Astrocyte (in vitro differentiated cells and primary cell): ENCODE measurements at regions not wholly inside any gene's neighbourhood (a gene's known extent, or its start where the extent isn't known, plus 50 kb on each side); places are given as distances from the start of the nearest gene placed in this dataset.

Experiments used
- DNase-seq: peaks from one replicate; pipeline ENCODE4 v3.0.0-alpha.2; 2010; ENCODE audit warnings: low read depth
- FAIRE-seq: peaks from 2 replicates; lab custom pipeline; 2011; peaks lifted over from hg19 to GRCh38; lab: Jason Lieb, UNC
- H2AFZ ChIP-seq: 2 replicates; pipeline ENCODE4 v1.6.0; 2012; ENCODE audit warnings: low read depth, low read length, inconsistent platforms
- H3K27ac ChIP-seq: 2 replicates; pipeline ENCODE4 v1.5.1; 2011; ENCODE audit warnings: low read depth, low read length, inconsistent platforms
- H3K27me3 ChIP-seq: 2 replicates; pipeline ENCODE4 v1.6.0; 2011; ENCODE audit warnings: low read length, inconsistent platforms; ENCODE audit not compliant: insufficient read depth
- H3K36me3 ChIP-seq: 2 replicates; pipeline ENCODE4 v1.5.1; 2011; ENCODE audit warnings: low read length, inconsistent platforms; ENCODE audit not compliant: insufficient read depth
- H3K4me1 ChIP-seq: 2 replicates; pipeline ENCODE4 v1.5.1; 2011; ENCODE audit warnings: low read length, inconsistent platforms; ENCODE audit not compliant: insufficient read depth
- H3K4me2 ChIP-seq: 2 replicates; pipeline ENCODE4 v1.6.0; 2012; ENCODE audit warnings: low read length, inconsistent platforms
- H3K4me3 ChIP-seq: 2 replicates; pipeline ENCODE4 v1.5.1; 2011; ENCODE audit warnings: low read depth, mild to moderate bottlenecking, low read length, inconsistent platforms; ENCODE audit not compliant: insufficient read depth
- H3K79me2 ChIP-seq: 2 replicates; pipeline ENCODE4 v1.6.0; 2012; ENCODE audit warnings: mild to moderate bottlenecking, low read length, inconsistent platforms; ENCODE audit not compliant: insufficient read depth
- H3K9ac ChIP-seq: 2 replicates; pipeline ENCODE4 v1.6.0; 2012; ENCODE audit warnings: mild to moderate bottlenecking, low read length, inconsistent platforms
- H3K9me3 ChIP-seq: 2 replicates; pipeline ENCODE4 v1.5.1; 2012; ENCODE audit warnings: low read depth, mild to moderate bottlenecking, low read length, inconsistent platforms; ENCODE audit not compliant: insufficient read depth
- H4K20me1 ChIP-seq: 2 replicates; pipeline ENCODE4 v1.6.0; 2012; ENCODE audit warnings: low read length, inconsistent platforms; ENCODE audit not compliant: insufficient read depth
- H3K27ac Mint-ChIP-seq: one replicate; pipeline ENCODE4 v1.8.0; 2021; ENCODE audit warnings: mild to moderate bottlenecking, mixed read lengths; ENCODE audit not compliant: unreplicated experiment
- H3K27me3 Mint-ChIP-seq: one replicate; pipeline ENCODE4 v1.8.0; 2021; ENCODE audit warnings: low read depth, mixed read lengths; ENCODE audit not compliant: unreplicated experiment
- H3K36me3 Mint-ChIP-seq: one replicate; pipeline ENCODE4 v1.8.0; 2021; ENCODE audit warnings: low read depth, mixed read lengths; ENCODE audit not compliant: unreplicated experiment
- H3K4me1 Mint-ChIP-seq: one replicate; pipeline ENCODE4 v1.8.0; 2021; ENCODE audit warnings: low read depth, mixed read lengths; ENCODE audit not compliant: unreplicated experiment
- H3K4me3 Mint-ChIP-seq: one replicate; pipeline ENCODE4 v1.8.0; 2021; ENCODE audit warnings: mild to moderate bottlenecking, moderate library complexity, mixed read lengths; ENCODE audit not compliant: unreplicated experiment
- H3K9me3 Mint-ChIP-seq: one replicate; pipeline ENCODE4 v1.8.0; 2021; ENCODE audit warnings: mild to moderate bottlenecking, mixed read lengths; ENCODE audit not compliant: unreplicated experiment
- EZH2 ChIP-seq: IDR thresholded peaks from 2 replicates; pipeline ENCODE4 v1.6.1; 2012; ENCODE audit warnings: mild to moderate bottlenecking, low read length, inconsistent platforms; ENCODE audit not compliant: insufficient read depth
- TF ChIP-seq, protein P1 (sequence below): IDR thresholded peaks from 2 replicates; pipeline ENCODE4 v1.5.1; 2011; ENCODE audit warnings: low read depth, mild to moderate bottlenecking, inconsistent platforms, low read length, moderate library complexity; ENCODE audit not compliant: insufficient read depth

GRCh38 chr15:95970326-95970725, 360.2 kb upstream of the NR2F2 start:
- no peaks in the 10 kb centered on the region for H3K36me3 Mint-ChIP-seq
- H3K79me2 ChIP-seq, result no peaks in the 10 kb centered on the region

DNA sequence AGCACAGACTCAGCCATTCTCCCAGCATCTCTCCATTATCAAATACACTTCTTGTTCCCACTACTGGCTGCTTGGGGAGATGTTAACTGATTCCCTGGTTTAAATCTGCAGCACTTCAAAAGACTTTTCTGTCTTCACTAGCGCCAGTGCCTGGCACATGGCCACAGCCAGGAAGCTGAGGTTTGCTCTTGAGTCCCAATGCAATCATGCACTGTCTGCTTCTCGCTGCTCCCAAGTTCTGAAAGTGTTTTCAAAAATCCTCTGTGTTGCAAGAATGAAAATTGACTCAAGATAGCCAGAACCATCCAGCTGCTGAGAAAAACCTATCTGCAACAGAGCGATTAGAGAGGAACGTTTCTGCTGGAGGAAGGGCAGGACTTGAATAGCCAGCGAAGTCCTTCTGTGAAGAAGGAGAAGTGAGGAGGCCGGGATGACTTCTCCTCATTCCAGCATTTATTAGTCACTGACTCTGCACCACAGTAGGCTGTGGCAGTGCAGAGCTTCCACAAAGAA, 358.4 kb upstream of the NR2F2 start:
- Histone ChIP-seq H3K4me1 (peaks cover 6% of the 10 kb centered on the region), H2AFZ (peak overlapping the region; percentile 8), H3K27me3 (no peaks in the 10 kb centered on the region), H3K9me3 (no peaks in the 10 kb centered on the region), H3K36me3 (no peaks in the 10 kb centered on the region), H3K4me2 (peak overlapping the region; percentile 58), H3K9ac (no peak overlapping the region), H4K20me1 (no peaks in the 10 kb centered on the region), H3K27ac (no peak overlapping the region), H3K79me2 (no peaks in the 10 kb centered on the region), H3K4me3 (no peak overlapping the region)
- H3K36me3 Mint-ChIP-seq, result no peaks in the 10 kb centered on the region
- H3K27me3 Mint-ChIP-seq, result peaks cover 2% of the 10 kb centered on the region
- TF ChIP-seq, protein P1, sequence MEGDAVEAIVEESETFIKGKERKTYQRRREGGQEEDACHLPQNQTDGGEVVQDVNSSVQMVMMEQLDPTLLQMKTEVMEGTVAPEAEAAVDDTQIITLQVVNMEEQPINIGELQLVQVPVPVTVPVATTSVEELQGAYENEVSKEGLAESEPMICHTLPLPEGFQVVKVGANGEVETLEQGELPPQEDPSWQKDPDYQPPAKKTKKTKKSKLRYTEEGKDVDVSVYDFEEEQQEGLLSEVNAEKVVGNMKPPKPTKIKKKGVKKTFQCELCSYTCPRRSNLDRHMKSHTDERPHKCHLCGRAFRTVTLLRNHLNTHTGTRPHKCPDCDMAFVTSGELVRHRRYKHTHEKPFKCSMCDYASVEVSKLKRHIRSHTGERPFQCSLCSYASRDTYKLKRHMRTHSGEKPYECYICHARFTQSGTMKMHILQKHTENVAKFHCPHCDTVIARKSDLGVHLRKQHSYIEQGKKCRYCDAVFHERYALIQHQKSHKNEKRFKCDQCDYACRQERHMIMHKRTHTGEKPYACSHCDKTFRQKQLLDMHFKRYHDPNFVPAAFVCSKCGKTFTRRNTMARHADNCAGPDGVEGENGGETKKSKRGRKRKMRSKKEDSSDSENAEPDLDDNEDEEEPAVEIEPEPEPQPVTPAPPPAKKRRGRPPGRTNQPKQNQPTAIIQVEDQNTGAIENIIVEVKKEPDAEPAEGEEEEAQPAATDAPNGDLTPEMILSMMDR, result no peak
- TF ChIP-seq EZH2, result no peak
- H3K4me3 Mint-ChIP-seq, result no peak overlapping the region
- DNase-seq (peak; percentile 84), FAIRE-seq (peak; percentile 37)
- peaks cover 25% of the 10 kb centered on the region for H3K4me1 Mint-ChIP-seq
- H3K9me3 Mint-ChIP-seq, result peaks cover 11% of the 10 kb centered on the region
- H3K27ac Mint-ChIP-seq, result peak overlapping the region; percentile 35

More at GRCh38 chr15:95970326-95970725, 360.2 kb upstream of the NR2F2 start:
- Histone ChIP-seq H3K4me1 (peaks cover 6% of the 10 kb centered on the region), H3K9me3 (no peaks in the 10 kb centered on the region), H4K20me1 (no peaks in the 10 kb centered on the region), H3K27ac (no peak overlapping the region), H3K36me3 (no peaks in the 10 kb centered on the region), H3K27me3 (no peaks in the 10 kb centered on the region), H3K9ac (no peak overlapping the region), H2AFZ (no peak overlapping the region), H3K4me3 (no peak overlapping the region), H3K4me2 (no peak overlapping the region)
- Mint-ChIP-seq H3K27ac (no peak overlapping the region), H3K9me3 (peaks cover 8% of the 10 kb centered on the region), H3K4me3 (no peak overlapping the region), H3K27me3 (peaks cover 2% of the 10 kb centered on the region), H3K4me1 (peaks cover 25% of the 10 kb centered on the region)
- FAIRE-seq (no peak), DNase-seq (no peak)
- TF ChIP-seq, protein P1, result no peak
- TF ChIP-seq EZH2, result no peak

- peaks cover 6% of the 10 kb centered on the region for H3K4me1 ChIP-seq
- no peaks in the 10 kb centered on the region for H3K79me2 ChIP-seq
- peaks cover 2% of the 10 kb centered on the region for H3K27me3 Mint-ChIP-seq
- H4K20me1 ChIP-seq, result no peaks in the 10 kb centered on the region
- H3K4me3 Mint-ChIP-seq, result no peak overlapping the region
- no peaks in the 10 kb centered on the region for H3K9me3 ChIP-seq
- no peaks in the 10 kb centered on the region for H3K36me3 Mint-ChIP-seq
- H3K27me3 ChIP-seq, result no peaks in the 10 kb centered on the region
- no peak overlapping the region for H2AFZ ChIP-seq
- no peak overlapping the region for H3K4me3 ChIP-seq
- no peak overlapping the region for H3K27ac ChIP-seq
- FAIRE-seq (no peak), DNase-seq (no peak)
- H3K4me2 ChIP-seq, result no peak overlapping the region
- peaks cover 11% of the 10 kb centered on the region for H3K9me3 Mint-ChIP-seq
- H3K9ac ChIP-seq, result no peak overlapping the region
- TF ChIP-seq, protein P1, result no peak
- no peak for TF ChIP-seq EZH2
- H3K27ac Mint-ChIP-seq, result peak overlapping the region; percentile 35
- peaks cover 25% of the 10 kb centered on the region for H3K4me1 Mint-ChIP-seq
- H3K36me3 ChIP-seq, result no peaks in the 10 kb centered on the region
Observed at GRCh38 chr15:95972812-95973211, 357.7 kb upstream of the NR2F2 start.
